HCT116 (cell line): ENCODE measurements at regions not wholly inside any gene's neighbourhood (a gene's known extent, or its start where the extent isn't known, plus 50 kb on each side); places are given as distances from the start of the nearest gene placed in this dataset.

Source experiments
- ATAC-seq: fragments of 200-7000 bp; cut with Tn5 transposase; 2 replicates; pipeline ENCODE4 v1.9.1; 2020; ENCODE audit warnings: mild to moderate bottlenecking, moderate library complexity
- BruUV-seq: library from RNA; stranded (reverse); fragments of 400-500 nt; replicated peaks from 2 replicates; lab custom pipeline; 2021; lab: Mats Ljungman, UMichigan
- CTCF ChIA-PET: fragments of 300-600 bp; sonication (Branson Sonifier 250); formaldehyde crosslinking; loops from one replicate; lab custom pipeline; 2021; ENCODE audit warnings: antibody characterized with exemption; lab: Charles Lee
- POLR2A ChIA-PET: fragments of 300-600, 350-600 bp; sonication (Branson Sonifier 250); formaldehyde crosslinking; loops from one replicate; lab custom pipeline; 2021; ENCODE audit warnings: antibody characterized with exemption; lab: Charles Lee
- RAD21 ChIA-PET, 2 experiments: fragments of 300-600 bp; sonication (Branson Sonifier 250); formaldehyde crosslinking; loops; one replicate each; lab custom pipeline; 2023; ENCODE audit warnings: low total read pairs in 2 of 2; ENCODE audit not compliant: uncharacterized antibody in 2 of 2, unreplicated experiment in 2 of 2, low non-redundant PET in 1 of 2; lab: Charles Lee
- DNase-seq: peaks from one replicate; pipeline ENCODE4 v3.0.0-alpha.2; 2010; ENCODE audit warnings: low read depth, low spot score
- H2AFZ ChIP-seq: fragments of 200-600 bp; shearing (Covaris generic), sonication (generic); 2 replicates; pipeline ENCODE4 v1.6.1; 2017; ENCODE audit warnings: low read depth, mixed run types, mixed read lengths, antibody characterized with exemption, low read length; ENCODE audit not compliant: poor library complexity, severe bottlenecking
- H3K27ac ChIP-seq: 2 replicates; pipeline ENCODE4 v1.5.1; 2012; ENCODE audit warnings: low read depth, low read length
- H3K27me3 ChIP-seq: fragments of 200-600 bp; sonication (generic); 2 replicates; pipeline ENCODE4 v1.6.1; 2016; ENCODE audit warnings: mixed run types, low read length, mixed read lengths; ENCODE audit not compliant: insufficient read depth
- H3K36me3 ChIP-seq, 2 experiments: fragments of 200-500 bp in 1 of 2; fragments of 200-600 bp in 1 of 2; sonication (Bioruptor generic) in 1 of 2; sonication (generic) in 1 of 2; 2 replicates each; pipeline versions ENCODE4 v1.5.1 to v1.6.1; 2014 to 2016; ENCODE audit warnings: low read length in 2 of 2, inconsistent platforms in 1 of 2, mixed read lengths in 1 of 2, mixed run types in 1 of 2; ENCODE audit not compliant: insufficient read depth in 2 of 2, control insufficient read depth in 1 of 2
- H3K4me1 ChIP-seq, 2 experiments: fragments of 200-600 bp in 1 of 2; sonication (generic) in 1 of 2; 2 replicates each; pipeline versions ENCODE4 v1.5.1 to v1.6.1; 2012 to 2017; ENCODE audit warnings: low read length in 2 of 2, inconsistent platforms in 1 of 2, mild to moderate bottlenecking in 1 of 2, mixed read lengths in 1 of 2, mixed run types in 1 of 2, moderate library complexity in 1 of 2; ENCODE audit not compliant: insufficient read depth in 2 of 2, control insufficient read depth in 1 of 2
- H3K4me2 ChIP-seq: fragments of 200-600 bp; sonication (generic); 2 replicates; pipeline ENCODE4 v1.6.1; 2017; ENCODE audit warnings: mixed run types, low read length, mixed read lengths
- H3K4me3 ChIP-seq, 2 experiments: fragments of 200-600 bp in 1 of 2; sonication (generic) in 1 of 2; replicated peaks in 1 of 2; 2 replicates each; pipeline ENCODE4 v1.5.1; 2011 to 2016; ENCODE audit warnings: low read length in 2 of 2, control low read depth in 1 of 2, low read depth in 1 of 2, mild to moderate bottlenecking in 1 of 2, mixed read lengths in 1 of 2, mixed run types in 1 of 2
- H3K79me2 ChIP-seq: fragments of 200-600 bp; sonication (generic); 2 replicates; pipeline ENCODE4 v1.6.1; 2017; ENCODE audit warnings: mild to moderate bottlenecking, mixed run types, low read length, moderate library complexity, mixed read lengths; ENCODE audit not compliant: insufficient read depth
- H3K9ac ChIP-seq: fragments of 200-600 bp; sonication (generic); 2 replicates; pipeline ENCODE4 v1.6.1; 2016; ENCODE audit warnings: low read length, mixed read lengths
- H3K9me2 ChIP-seq: fragments of 200-600 bp; sonication (generic), shearing (Covaris generic); 2 replicates; pipeline ENCODE4 v1.6.1; 2017; ENCODE audit warnings: mixed run types, mild to moderate bottlenecking, moderate library complexity; ENCODE audit not compliant: insufficient read depth
- H3K9me3 ChIP-seq, 2 experiments: fragments of 200-500 bp in 1 of 2; fragments of 200-600 bp in 1 of 2; sonication (Bioruptor generic) in 1 of 2; sonication (generic) in 1 of 2; 2 replicates each; pipeline ENCODE4 v1.6.1; 2014 to 2017; ENCODE audit warnings: low read length in 2 of 2, mixed read lengths in 2 of 2, inconsistent platforms in 1 of 2, low read depth in 1 of 2, mild to moderate bottlenecking in 1 of 2, mixed run types in 1 of 2, moderate library complexity in 1 of 2; ENCODE audit not compliant: control insufficient read depth in 1 of 2, insufficient read depth in 1 of 2
- H4K20me1 ChIP-seq: fragments of 200-600 bp; sonication (generic), shearing (Covaris generic); 2 replicates; pipeline ENCODE4 v1.6.1; 2017; ENCODE audit warnings: mixed run types, mild to moderate bottlenecking, moderate library complexity; ENCODE audit not compliant: insufficient read depth
- ATF3 ChIP-seq: IDR thresholded peaks from 2 replicates; pipeline ENCODE4 v1.6.1; 2012
- CBX3 ChIP-seq: IDR thresholded peaks from 2 replicates; pipeline ENCODE4 v1.6.1; 2012; ENCODE audit warnings: low read depth
- CEBPB ChIP-seq: IDR thresholded peaks from 2 replicates; pipeline ENCODE4 v1.6.1; 2012; ENCODE audit warnings: low read depth
- CTCF ChIP-seq, 3 experiments: fragments of 200-600 bp in 1 of 3; sonication (generic) in 1 of 3; IDR thresholded peaks in 2 of 3; conservative IDR thresholded peaks in 1 of 3; 2 replicates each; pipeline ENCODE4 v1.5.1; 2012 to 2017; ENCODE audit warnings: low read depth in 2 of 3, low read length in 2 of 3, antibody characterized with exemption in 1 of 3, borderline replicate concordance in 1 of 3, control low read depth in 1 of 3, mild to moderate bottlenecking in 1 of 3, mixed read lengths in 1 of 3, mixed run types in 1 of 3, moderate library complexity in 1 of 3; ENCODE audit not compliant: insufficient read depth in 1 of 3
- EGR1 ChIP-seq: IDR thresholded peaks from 2 replicates; pipeline ENCODE4 v1.6.1; 2012; ENCODE audit warnings: low read depth
- ELF1 ChIP-seq: IDR thresholded peaks from 2 replicates; pipeline ENCODE4 v1.6.1; 2012; ENCODE audit warnings: low read depth, borderline replicate concordance
- EZH2phosphoT487 ChIP-seq: fragments of 200-600 bp; IDR thresholded peaks from 2 replicates; pipeline ENCODE4 v1.6.1; 2018; ENCODE audit warnings: antibody characterized with exemption, borderline replicate concordance
- FOSL1 ChIP-seq: IDR thresholded peaks from 2 replicates; pipeline ENCODE4 v1.6.1; 2012; ENCODE audit warnings: low read depth
- JUND ChIP-seq: IDR thresholded peaks from 2 replicates; pipeline ENCODE4 v1.6.1; 2012
- POLR2A ChIP-seq: IDR thresholded peaks from 2 replicates; pipeline ENCODE4 v1.7.0; 2011; ENCODE audit warnings: borderline replicate concordance; ENCODE audit not compliant: insufficient read depth, insufficient read length; ENCODE audit errors: extremely low read depth
- POLR2AphosphoS5 ChIP-seq: IDR thresholded peaks from 2 replicates; pipeline ENCODE4 v1.6.1; 2011; ENCODE audit warnings: mild to moderate bottlenecking, low read depth, low read length, moderate library complexity
- RAD21 ChIP-seq: IDR thresholded peaks from 2 replicates; pipeline ENCODE4 v1.6.1; 2012; ENCODE audit warnings: low read depth, mild to moderate bottlenecking
- SIN3A ChIP-seq: IDR thresholded peaks from 2 replicates; pipeline ENCODE4 v1.6.1; 2012; ENCODE audit warnings: low read depth
- SRF ChIP-seq: IDR thresholded peaks from 2 replicates; pipeline ENCODE4 v1.6.1; 2012; ENCODE audit warnings: low read depth
- YY1 ChIP-seq: IDR thresholded peaks from 2 replicates; pipeline ENCODE4 v1.6.1; 2011; ENCODE audit warnings: low read length, low read depth, moderate library complexity, mild to moderate bottlenecking; ENCODE audit not compliant: insufficient replicate concordance; ENCODE audit errors: extremely low read depth
- ZBTB33 ChIP-seq: IDR thresholded peaks from 2 replicates; pipeline ENCODE4 v1.6.1; 2011; ENCODE audit warnings: mild to moderate bottlenecking, low read length, moderate library complexity; ENCODE audit not compliant: insufficient replicate concordance; ENCODE audit errors: extremely low read depth
- ZFX ChIP-seq: fragments of 450-650 bp; IDR thresholded peaks from 2 replicates; pipeline ENCODE4 v1.6.1; 2017
- ZNF274 ChIP-seq: fragments of 200-500 bp; sonication (Bioruptor generic); IDR thresholded peaks from 2 replicates; pipeline ENCODE4 v1.6.1; 2014; ENCODE audit warnings: mild to moderate bottlenecking, low read depth, low read length, inconsistent platforms
- intact Hi-C: fragments of 100-400 bp; cut with micrococcal nuclease; formaldehyde crosslinking; loops from 2 replicates; pipeline ENCODE4 v1.10.0; 2022

- no peaks in the 10 kb centered on the region for H3K79me2 ChIP-seq
- BruUV-seq = no TSS peak
- no peaks in the 10 kb centered on the region for H3K9me3 ChIP-seq
- no peak overlapping the region for H2AFZ ChIP-seq
- no peak overlapping the region for H3K4me2 ChIP-seq
- no peak overlapping the region for H3K27ac ChIP-seq
- no peak overlapping the region for H3K9ac ChIP-seq
- ChIA-PET CTCF (no interaction called here), RAD21 (no interaction called here), POLR2A (no interaction called here)
- no peaks in the 10 kb centered on the region for H3K27me3 ChIP-seq
- H3K9me2 ChIP-seq = no peaks in the 10 kb centered on the region
- H3K4me3 ChIP-seq = no peak overlapping the region
- DNase-seq (no peak), ATAC-seq (no peak)
- intact Hi-C loops = no loop called here
- no peaks in the 10 kb centered on the region for H4K20me1 ChIP-seq
- no peak for TF ChIP-seq JUND
- no peak for TF ChIP-seq CTCF (IDR thresholded peaks at IDR 0.05 in 2 of 3, conservative IDR thresholded peaks at IDR 0.05 in 1 of 3; ENCODE audit: borderline replicate concordance in 1 of 3, insufficient read depth in 1 of 3, low read depth in 2 of 3, low read length in 2 of 3)
- no peak for TF ChIP-seq ELF1
- TF ChIP-seq SRF = no peak
- no peak for TF ChIP-seq YY1
- TF ChIP-seq POLR2AphosphoS5 = no peak
- TF ChIP-seq EGR1 = no peak
- TF ChIP-seq ZNF274 = no peak
- no peak for TF ChIP-seq EZH2phosphoT487
- TF ChIP-seq ZFX = no peak
- TF ChIP-seq FOSL1 = no peak
- TF ChIP-seq CEBPB = no peak
- TF ChIP-seq SIN3A = no peak
- no peak for TF ChIP-seq ATF3
- TF ChIP-seq ZBTB33 = no peak
- TF ChIP-seq RAD21 = no peak
- TF ChIP-seq CBX3 = no peak
- TF ChIP-seq POLR2A = no peak
- H3K36me3 ChIP-seq = no peaks in the 10 kb centered on the region
- H3K4me1 ChIP-seq = no peaks in the 10 kb centered on the region
Measured at GRCh38 chr10:3306050-3306449, 133.5 kb upstream of the PITRM1 start.
